GM21529 (cell line): ENCODE measurements at regions not wholly inside any gene's neighbourhood (a gene's known extent, or its start where the extent isn't known, plus 50 kb on each side); places are given as distances from the start of the nearest gene placed in this dataset.
A peak's percentile ranks its signal among the peaks of the same experiment; 100 is the strongest.
"Not testable (repeated sequence)": the region's sequence is repeated elsewhere in the genome, so short reads cannot be mapped to it uniquely, and the experiment has no call there.

ENCODE experiments used
- ATAC-seq: cut with Tn5 transposase; IDR thresholded peaks from one replicate; pipeline ENCODE4 v1.9.1; 2021; ENCODE audit not compliant: unreplicated experiment

GRCh38 chr3:34102288-34102687 is 303.9 kb downstream of the PDCD6IP start:
- ATAC-seq = no peak

- ATAC-seq = no peak
These were observed 307.9 kb downstream of the PDCD6IP start for GRCh38 chr3:34106379-34106778.

DNA sequence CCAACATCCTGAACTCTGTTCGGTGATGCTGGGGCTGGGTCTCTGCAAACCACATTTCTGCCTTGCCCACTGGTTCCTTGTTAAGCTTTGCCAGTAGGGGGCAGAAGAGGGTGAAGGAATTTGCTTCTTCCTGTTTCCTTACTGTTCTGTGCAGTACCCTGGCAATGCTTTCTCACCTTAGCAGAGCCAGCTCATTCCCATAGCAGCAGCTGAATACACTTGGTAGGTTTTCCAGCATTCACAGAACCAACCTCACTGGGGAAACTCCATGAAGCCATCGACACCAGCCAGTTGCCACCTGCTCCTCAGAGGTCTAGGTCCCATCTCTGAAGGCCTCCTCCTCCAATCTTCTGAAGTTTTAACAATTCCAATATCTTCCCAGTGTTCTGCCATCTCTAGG is 308.4 kb downstream of the PDCD6IP start:
- peak; percentile 44 for ATAC-seq

GRCh38 chr3:34107669-34108068 is 309.2 kb downstream of the PDCD6IP start:
- peak; percentile 67 for ATAC-seq

- no peak for ATAC-seq
These were observed 310.6 kb downstream of the PDCD6IP start for GRCh38 chr3:34109021-34109420.

- ATAC-seq = peak; percentile 52
These were observed 311.4 kb downstream of the PDCD6IP start for GRCh38 chr3:34109846-34110245.

DNA sequence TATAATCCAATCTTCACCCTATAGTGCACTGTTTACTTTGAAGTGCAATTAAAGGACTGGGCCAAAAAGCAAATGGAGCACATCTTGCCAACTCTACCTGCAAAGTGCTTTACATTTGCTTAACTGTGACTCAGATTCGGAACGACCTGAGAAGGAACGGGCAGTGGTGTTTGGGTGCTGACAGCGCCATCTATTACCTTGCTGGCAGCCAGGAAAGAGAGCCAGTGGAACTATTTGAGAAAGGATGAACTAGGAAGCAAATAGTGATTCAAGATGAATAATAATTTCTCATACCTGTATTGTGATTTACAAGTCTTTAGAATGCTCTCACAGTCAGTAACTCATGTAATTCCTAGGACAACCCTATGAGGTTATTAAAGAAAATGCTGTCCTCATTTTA is 312.9 kb downstream of the PDCD6IP start:
- no peak for ATAC-seq

GRCh38 chr3:34112261-34112660 is 313.8 kb downstream of the PDCD6IP start:
- ATAC-seq = not testable (repeated sequence)

DNA sequence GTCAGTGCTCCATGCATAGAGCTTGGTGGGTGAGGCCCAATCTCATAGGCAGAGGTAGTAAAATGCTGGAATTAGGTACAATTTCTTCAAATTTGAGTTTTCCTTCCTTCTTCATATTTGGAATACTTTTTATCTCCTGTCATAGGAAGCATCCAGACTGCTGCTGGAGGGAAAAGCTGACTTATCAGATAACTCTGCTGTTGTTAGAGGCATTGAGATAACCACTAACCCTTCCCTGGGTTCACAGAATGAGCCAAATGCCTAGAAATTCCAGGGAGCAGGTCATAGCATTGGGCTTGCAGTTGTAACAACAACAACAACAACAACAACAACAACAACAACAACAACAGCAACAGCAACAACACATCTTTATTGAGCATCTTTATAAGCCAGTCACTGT is 332.7 kb downstream of the PDCD6IP start:
- no peak for ATAC-seq

DNA sequence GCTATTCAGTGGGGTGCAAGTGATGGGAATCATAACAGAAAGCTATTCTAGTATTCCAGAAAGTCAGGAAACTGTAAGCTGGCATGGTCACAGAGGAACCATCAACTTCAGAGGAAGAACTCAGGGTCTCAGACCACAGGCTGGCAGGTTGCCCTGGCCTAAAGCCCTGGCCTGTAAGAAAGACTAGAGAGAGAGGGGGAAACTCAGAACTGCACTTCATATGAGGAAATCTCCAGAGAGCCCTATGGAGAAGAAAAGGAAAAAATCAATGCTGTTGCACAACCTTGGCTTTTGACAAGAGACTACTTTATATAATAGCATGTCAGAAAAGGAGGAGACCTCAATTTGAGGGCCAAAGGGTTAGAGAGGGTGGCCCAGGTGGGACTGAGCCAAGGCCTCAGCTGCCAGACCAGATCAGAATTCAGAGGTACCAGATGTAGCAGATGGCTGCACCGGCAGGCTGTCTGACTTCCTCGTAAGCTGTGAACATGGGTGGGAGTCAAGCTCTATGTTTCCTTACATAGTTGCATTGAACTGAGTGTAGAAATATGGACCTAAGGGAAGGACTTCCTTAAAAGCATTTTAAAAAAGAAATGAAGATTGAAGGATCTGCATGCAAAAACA is 333.8 kb downstream of the PDCD6IP start:
- no peak for ATAC-seq

GRCh38 chr3:34139566-34139965 is 341.1 kb downstream of the PDCD6IP start:
- no peak for ATAC-seq

DNA sequence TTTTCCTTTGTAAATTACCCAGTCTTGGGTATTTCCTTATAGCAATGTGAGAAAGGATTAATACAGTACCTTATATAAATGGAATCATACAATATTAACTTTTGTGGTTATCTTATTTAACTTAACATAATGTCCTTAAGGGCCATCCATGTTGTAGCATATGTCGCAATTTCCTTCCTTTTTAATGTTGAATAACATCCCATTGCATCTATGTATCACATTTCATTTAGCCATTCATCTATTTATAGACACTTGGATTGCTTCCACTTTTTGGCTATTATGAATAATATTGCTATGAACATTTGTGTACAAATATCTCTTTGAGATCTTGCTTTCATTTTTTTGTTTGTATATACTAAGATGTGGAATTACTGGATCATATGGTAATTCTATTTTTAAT is 342.2 kb downstream of the PDCD6IP start:
- no peak for ATAC-seq

DNA sequence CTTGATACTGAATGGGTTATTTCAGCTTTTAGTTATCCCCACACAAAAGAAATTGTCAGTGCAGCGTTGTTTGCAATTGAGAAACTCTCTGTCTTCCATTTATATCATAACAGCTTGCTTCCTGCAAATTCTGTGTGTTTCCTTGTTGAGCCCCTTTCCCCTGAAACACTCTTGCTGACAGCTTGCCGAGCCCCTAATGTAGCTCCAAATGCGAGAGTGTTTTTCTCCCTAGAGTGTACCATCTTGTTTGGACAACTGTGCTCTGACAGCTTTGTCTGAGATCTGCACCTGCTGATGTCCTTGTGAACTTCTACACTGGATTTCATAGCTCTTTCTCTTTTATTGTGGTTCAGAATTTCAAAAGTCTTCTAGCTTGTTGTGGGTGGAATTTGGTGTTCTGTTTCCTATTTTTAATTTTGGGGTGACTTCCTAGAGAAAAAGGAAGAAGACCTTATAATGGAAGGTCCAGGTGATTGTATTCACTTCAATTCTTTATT is 343.5 kb downstream of the PDCD6IP start:
- ATAC-seq = no peak

GRCh38 chr3:34145796-34146195 is 347.4 kb downstream of the PDCD6IP start:
- ATAC-seq = no peak

DNA sequence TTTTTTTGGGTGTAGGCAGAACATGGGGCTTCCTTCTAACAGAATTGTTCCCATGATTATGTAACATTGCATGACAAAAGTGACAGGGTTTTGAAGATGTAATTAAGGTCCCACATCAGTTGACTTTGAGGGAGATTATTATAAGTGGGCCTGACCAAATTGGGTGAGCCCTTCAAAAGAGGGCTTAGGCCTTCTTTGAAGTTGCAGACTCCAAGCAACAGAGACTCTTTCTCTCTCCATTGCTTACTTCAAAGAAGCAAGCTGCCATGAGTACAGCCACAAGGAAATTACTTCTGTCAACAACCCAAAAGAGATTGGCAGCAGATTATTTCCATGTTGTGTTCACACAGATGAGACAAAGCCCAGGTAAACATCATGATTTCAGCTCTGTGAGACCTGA is 348.2 kb downstream of the PDCD6IP start:
- no peak for ATAC-seq

DNA sequence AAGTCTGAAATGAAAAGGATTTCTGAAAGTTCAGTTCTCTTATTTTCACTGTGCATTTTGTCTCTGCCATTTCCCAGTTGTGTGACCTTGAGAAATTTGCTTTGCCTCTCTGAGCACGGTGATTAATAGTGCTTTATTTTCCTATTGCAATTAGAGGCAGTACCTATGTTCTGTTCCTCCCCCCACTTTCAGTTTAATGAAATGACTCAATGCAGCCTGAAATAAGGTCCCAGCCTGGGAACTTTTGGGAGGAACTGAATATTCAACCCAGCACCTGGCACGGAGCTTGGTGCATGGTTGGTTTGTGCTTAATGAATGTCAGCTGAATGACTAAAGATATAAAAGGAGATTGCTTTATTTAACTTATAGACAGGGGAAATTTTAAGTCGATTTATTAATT is 352.6 kb downstream of the PDCD6IP start:
- ATAC-seq = peak; percentile 39

GRCh38 chr3:34152656-34153055 is 354.2 kb downstream of the PDCD6IP start:
- ATAC-seq = no peak

DNA sequence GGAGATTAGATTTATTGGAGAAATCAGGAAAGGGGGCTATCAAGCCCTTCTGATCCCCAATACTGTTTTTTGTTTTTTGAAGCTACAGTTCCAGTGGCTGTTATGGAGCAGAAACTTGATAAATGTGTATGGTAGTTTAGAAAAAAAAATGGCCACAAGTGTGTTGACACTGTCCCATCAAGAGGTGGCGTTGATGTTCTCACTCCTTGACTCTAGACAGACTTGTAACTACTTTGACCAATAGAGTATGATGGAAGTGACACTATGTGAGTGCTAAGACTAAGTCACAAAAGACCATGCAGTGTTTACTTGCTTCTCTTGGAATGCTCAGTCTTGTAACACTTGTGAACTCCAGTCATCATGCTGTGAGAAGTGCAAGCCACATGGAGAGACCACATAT is 356.7 kb downstream of the PDCD6IP start:
- ATAC-seq = no peak

GRCh38 chr3:34155666-34156065 is 357.2 kb downstream of the PDCD6IP start:
- ATAC-seq = peak; percentile 80

GRCh38 chr3:34157491-34157890 is 359.1 kb downstream of the PDCD6IP start:
- no peak for ATAC-seq

- ATAC-seq = no peak
These were observed 361.4 kb downstream of the PDCD6IP start for GRCh38 chr3:34159613-34160420.

- ATAC-seq = not testable (repeated sequence)
These were observed 371.2 kb downstream of the PDCD6IP start for GRCh38 chr3:34169636-34170035.
